ENCODE measurements at regions not wholly inside any gene's neighbourhood (a gene's known extent, or its start where the extent isn't known, plus 50 kb on each side); places are given as distances from the start of the nearest gene placed in this dataset.
"Not testable (repeated sequence)": the region's sequence is repeated elsewhere in the genome, so short reads cannot be mapped to it uniquely, and the experiment has no call there.

GRCh38 chr2:223324402-223324801 lies 272.4 kb downstream of the KCNE4 start:
- TF ChIP-seq, protein P1, sequence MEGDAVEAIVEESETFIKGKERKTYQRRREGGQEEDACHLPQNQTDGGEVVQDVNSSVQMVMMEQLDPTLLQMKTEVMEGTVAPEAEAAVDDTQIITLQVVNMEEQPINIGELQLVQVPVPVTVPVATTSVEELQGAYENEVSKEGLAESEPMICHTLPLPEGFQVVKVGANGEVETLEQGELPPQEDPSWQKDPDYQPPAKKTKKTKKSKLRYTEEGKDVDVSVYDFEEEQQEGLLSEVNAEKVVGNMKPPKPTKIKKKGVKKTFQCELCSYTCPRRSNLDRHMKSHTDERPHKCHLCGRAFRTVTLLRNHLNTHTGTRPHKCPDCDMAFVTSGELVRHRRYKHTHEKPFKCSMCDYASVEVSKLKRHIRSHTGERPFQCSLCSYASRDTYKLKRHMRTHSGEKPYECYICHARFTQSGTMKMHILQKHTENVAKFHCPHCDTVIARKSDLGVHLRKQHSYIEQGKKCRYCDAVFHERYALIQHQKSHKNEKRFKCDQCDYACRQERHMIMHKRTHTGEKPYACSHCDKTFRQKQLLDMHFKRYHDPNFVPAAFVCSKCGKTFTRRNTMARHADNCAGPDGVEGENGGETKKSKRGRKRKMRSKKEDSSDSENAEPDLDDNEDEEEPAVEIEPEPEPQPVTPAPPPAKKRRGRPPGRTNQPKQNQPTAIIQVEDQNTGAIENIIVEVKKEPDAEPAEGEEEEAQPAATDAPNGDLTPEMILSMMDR (IDR thresholded peaks at IDR 0.05; ENCODE audit: borderline replicate concordance, insufficient read depth, low read depth, low read length) = no peak
- H3K4me3 ChIP-seq (ENCODE audit: low read depth, low read length) = no peak overlapping the region

DNA sequence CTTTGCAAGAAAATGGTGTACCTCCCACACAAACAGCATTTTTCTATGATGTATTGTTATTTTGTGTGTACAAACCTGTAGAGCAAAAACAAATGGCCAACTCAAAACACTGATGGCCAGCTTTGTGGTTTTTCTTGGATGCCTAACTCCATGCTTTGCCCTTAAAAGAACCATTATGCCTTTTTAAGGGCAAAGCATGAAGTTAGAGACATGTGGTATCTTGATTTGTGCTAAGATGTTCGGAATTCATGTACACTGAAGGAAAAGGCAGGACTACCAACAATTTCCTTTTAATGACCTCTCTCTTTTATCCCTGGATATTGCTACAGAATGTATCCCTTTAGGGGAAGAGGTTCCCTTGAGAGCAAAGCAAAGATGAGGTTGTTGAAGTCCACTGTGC lies 273.6 kb downstream of the SCG2 start:
- no peak overlapping the region for H3K4me3 ChIP-seq (ENCODE audit: low read depth, low read length)
- TF ChIP-seq, protein P1 (IDR thresholded peaks at IDR 0.05; ENCODE audit: borderline replicate concordance, insufficient read depth, low read depth, low read length) = no peak

DNA sequence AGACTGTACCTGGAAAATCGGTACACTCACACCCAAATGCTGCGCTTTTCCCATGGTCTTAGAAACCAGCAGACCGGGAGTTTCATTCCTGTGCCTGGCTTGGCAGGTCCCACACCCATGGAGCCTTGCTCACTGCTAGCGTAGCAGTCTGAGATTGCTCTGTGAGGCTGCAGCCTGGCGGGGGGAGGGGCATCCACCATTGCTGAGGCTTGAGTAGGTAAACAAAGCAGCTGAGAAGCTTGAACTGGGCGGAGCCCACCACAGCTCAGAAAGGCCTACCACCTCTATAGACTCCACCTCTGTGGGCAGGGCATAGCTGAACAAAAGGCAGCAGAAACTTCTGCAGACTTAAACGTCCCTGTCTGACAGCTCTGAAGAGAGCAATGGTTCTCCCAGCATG lies 271.4 kb downstream of the SCG2 start:
- not testable (repeated sequence) for H3K4me3 ChIP-seq (ENCODE audit: low read depth, low read length)

- H3K4me3 ChIP-seq (ENCODE audit: low read depth, low read length) = no peak overlapping the region
- TF ChIP-seq, protein P1 (IDR thresholded peaks at IDR 0.05; ENCODE audit: borderline replicate concordance, insufficient read depth, low read depth, low read length) = no peak
These were observed 264.1 kb downstream of the SCG2 start for GRCh38 chr2:223338016-223338415.

DNA sequence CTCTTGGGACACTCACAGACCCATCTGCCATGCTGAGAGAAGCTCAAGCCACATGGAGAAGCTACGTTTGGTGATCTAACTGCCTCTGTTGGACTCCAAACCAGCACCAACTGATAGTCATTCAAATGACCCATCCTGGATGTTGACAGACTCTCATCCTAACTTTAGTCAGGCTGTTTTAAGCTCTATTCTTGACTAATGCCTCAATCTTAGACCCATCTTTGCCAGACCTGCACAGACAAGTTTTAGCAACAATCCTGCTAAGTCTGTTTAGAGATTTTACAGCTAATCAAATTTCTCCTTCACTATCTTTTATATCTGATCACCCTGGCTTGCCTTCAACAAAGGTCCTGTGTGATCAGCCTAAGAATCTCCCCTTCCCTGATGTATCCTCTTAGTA lies 245.1 kb downstream of the SCG2 start:
- TF ChIP-seq, protein P1 (IDR thresholded peaks at IDR 0.05; ENCODE audit: borderline replicate concordance, insufficient read depth, low read depth, low read length) = no peak
- H3K4me3 ChIP-seq (ENCODE audit: low read depth, low read length) = no peak overlapping the region

DNA sequence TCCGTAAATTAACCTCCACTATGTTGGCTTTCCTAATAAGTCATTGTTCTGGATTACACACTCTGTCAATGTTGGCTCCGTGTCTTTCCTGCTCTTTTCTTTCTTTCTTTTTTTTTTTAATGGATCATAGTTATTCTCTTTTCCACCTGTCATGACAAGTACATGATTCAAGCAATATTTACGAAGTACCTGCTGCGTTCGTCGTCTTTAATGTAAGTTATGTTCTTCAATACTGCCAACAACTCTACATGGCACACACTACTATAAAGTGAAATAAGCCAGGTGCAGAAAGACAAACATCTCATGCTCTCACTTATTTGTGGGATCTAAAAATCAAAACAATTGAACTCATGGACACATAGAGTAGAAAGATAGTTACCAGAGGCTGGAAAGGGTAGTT lies 239.1 kb downstream of the SCG2 start:
- TF ChIP-seq, protein P1 (IDR thresholded peaks at IDR 0.05; ENCODE audit: borderline replicate concordance, insufficient read depth, low read depth, low read length) = no peak
- H3K4me3 ChIP-seq (ENCODE audit: low read depth, low read length) = no peak overlapping the region

- no peak overlapping the region for H3K4me3 ChIP-seq (ENCODE audit: low read depth, low read length)
- TF ChIP-seq, protein P1 (IDR thresholded peaks at IDR 0.05; ENCODE audit: borderline replicate concordance, insufficient read depth, low read depth, low read length) = no peak
These were observed 236.9 kb downstream of the SCG2 start for GRCh38 chr2:223365158-223365679.

DNA sequence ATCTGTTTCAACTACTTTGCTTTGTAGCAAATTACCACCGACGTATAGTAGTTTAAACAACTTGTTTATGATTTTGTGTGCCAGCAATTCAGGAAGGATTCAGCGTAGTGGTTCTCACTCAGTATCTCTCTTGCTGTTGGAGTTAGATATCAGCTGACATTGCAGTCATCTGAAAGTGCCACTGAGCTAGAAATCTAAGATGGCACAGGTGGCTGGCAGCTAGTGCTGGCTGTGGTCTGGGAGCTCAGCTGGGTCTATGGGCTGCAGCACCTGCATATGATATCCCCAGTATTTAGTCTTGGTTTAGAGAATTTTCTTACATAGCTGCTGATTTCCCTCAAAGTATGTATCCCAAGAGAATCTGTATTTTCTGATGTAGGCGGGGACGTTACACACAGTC lies 235.6 kb downstream of the SCG2 start:
- no peak overlapping the region for H3K4me3 ChIP-seq (ENCODE audit: low read depth, low read length)
- TF ChIP-seq, protein P1 (IDR thresholded peaks at IDR 0.05; ENCODE audit: borderline replicate concordance, insufficient read depth, low read depth, low read length) = no peak
